Right cardiac atrium (tissue), 5 donors: ENCODE measurements at regions not wholly inside any gene's neighbourhood (a gene's known extent, or its start where the extent isn't known, plus 50 kb on each side); places are given as distances from the start of the nearest gene placed in this dataset.

Experiments
- ATAC-seq, 2 donors: fragments of 200-7000 bp; cut with Tn5 transposase; one replicate each; pipeline versions ENCODE4 v1.8.0 to v1.9.1; 2020; ENCODE audit warnings: moderate library complexity in 2 of 2, mild to moderate bottlenecking in 1 of 2
- DNase-seq, 3 donors: peaks; one replicate each; pipeline ENCODE4 v3.0.0-alpha.2; 2020
- H3K27ac ChIP-seq: one replicate; pipeline ENCODE4 v1.5.1; 2013; ENCODE audit warnings: mild to moderate bottlenecking, low read length, control low read depth, moderate library complexity
- H3K27me3 ChIP-seq: one replicate; pipeline ENCODE4 v1.6.1; 2013; ENCODE audit not compliant: control insufficient read depth, insufficient read depth
- H3K4me1 ChIP-seq: one replicate; pipeline ENCODE4 v1.6.1; 2013; ENCODE audit warnings: low read length; ENCODE audit not compliant: control insufficient read depth, insufficient read depth
- H3K4me3 ChIP-seq: one replicate; pipeline ENCODE4 v1.5.1; 2013; ENCODE audit warnings: low read length, control low read depth
- H3K9me3 ChIP-seq: one replicate; pipeline ENCODE4 v1.6.1; 2013; ENCODE audit warnings: low read length; ENCODE audit not compliant: control insufficient read depth
- WGBS: extraction: QIAGEN DNeasy Blood & Tissue Kit; methylation state at CpG from one replicate; pipeline ENCODE4 v1.1.7; 2013; 5-methylcytosine and 5-hydroxymethylcytosine counted together
- intact Hi-C, 4 donors: fragments of 100-400 bp; cut with DNase I; formaldehyde crosslinking; loops; one replicate each; pipeline versions ENCODE4 v1.11.0 to v1.14.0; 2022 to 2023
- donor health status: healthy with polysubstance abuse.
- donor health status: DM: no; HTN: yes; CAD: no.
- donor health status: DM: no; HTN: no; CAD: no.
- donor health status: DM: no; HTN: yes; CAD: no; lungs with severe emphysema.
- donor health status: DM: yes; HTN: yes; CAD: no.

DNA sequence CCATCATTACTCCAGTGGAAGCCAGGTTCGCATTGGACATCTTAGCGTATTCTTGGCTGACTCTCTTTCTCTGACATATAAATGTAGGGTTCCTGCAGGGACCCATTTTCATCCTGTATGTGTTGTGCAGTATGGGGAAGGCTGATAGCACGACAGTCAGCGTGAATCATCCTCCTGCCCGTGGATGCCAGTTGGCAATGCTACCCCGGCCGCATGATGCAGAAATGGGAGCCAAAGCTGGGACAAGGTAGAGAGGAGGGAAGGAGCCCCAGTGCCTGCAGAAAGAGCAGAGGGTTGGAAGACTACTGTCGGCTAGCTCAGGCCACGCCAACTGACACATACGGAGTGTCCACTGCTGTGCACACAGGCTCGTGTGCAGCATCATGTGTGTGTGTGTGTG lies 251.6 kb downstream of the SKAP2 start:
- no peaks in the 10 kb centered on the region for H3K9me3 ChIP-seq
- peaks cover 4% of the 10 kb centered on the region for H3K4me1 ChIP-seq
- DNase-seq = peak in 1 of 3 donors; percentile 77
- no peaks in the 10 kb centered on the region for H3K27me3 ChIP-seq
- no peak overlapping the region for H3K27ac ChIP-seq
- intact Hi-C loops = no loop called here
- no peak overlapping the region for H3K4me3 ChIP-seq
- ATAC-seq = peak in 1 of 2 donors; percentile 71
- WGBS = 78% methylated on average over 11 of the region's 11 CpGs

DNA sequence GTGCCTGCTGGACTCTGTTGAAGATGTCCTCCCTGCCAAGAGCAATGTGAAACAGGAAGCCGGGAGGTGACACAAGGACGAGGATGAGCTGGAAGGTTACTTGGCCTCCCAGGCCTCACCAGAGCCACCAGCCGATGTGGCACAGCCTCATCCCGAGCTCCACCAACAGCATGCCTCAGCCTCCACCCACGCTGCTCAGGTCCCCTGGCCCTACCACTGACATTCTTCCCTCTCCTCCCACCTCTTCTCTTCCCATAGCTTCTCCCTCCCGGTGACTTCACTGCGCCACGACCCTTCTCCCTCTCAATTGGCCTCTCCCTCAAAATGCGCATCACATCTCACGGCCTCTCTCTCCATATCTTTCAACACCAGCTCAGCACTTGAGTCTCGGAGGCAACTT lies 249.9 kb downstream of the SKAP2 start:
- intact Hi-C loops = no loop called here
- ATAC-seq (peak; percentile 59 to 69), DNase-seq (peak in 1 of 3 donors; percentile 65)
- H3K4me1 ChIP-seq = peaks cover 4% of the 10 kb centered on the region
- no peaks in the 10 kb centered on the region for H3K27me3 ChIP-seq
- peak overlapping the region; percentile 13 for H3K27ac ChIP-seq
- 43% methylated on average over 11 of the region's 11 CpGs for WGBS
- H3K4me3 ChIP-seq = no peak overlapping the region
- H3K9me3 ChIP-seq = no peaks in the 10 kb centered on the region

DNA sequence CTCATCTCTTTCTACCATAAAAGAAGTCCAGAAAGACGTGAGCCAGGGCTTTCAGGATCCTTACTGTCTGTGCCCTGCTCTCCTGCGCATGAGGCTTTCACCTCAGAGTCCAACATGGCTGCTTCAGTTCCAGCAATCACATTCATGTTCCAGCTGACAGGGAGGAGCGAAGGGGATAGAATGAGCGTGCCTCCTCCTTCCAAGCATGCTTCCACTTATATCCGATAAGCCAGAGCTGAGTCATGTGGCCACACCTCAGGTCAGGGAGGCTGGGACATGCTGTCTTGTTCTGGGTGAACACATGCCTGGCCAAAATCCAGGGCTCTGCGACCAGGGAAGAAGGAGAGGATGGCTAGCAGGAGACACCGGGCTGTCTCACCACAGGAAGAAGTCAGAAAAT lies 248.2 kb downstream of the SKAP2 start:
- intact Hi-C loops = no loop called here
- Histone ChIP-seq H3K9me3 (no peaks in the 10 kb centered on the region), H3K4me1 (peaks cover 4% of the 10 kb centered on the region), H3K27me3 (no peaks in the 10 kb centered on the region), H3K4me3 (no peak overlapping the region), H3K27ac (no peak overlapping the region)
- ATAC-seq (no peak), DNase-seq (peak in 1 of 3 donors; percentile 60)
- WGBS = 83% methylated on average over 7 of the region's 7 CpGs

DNA sequence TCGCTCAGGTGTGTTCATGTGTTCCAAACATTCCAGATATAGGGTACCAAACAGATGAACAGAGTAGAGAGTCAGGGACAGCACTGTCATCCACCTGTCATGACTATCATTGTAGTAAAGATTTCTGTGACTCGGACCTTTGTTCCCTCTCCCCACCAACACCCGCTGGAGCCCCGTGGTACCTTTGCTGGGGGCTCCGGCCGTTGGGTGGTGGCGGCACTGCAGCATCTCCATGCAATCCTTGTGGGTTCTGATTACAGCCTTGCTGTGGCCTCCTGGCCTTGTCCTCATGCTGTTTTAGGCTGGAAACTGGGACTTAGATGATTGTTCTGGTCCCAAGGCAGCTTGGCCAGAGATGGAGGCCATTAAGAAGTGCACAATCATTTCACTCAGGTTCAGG lies 247.3 kb downstream of the SKAP2 start:
- DNase-seq (peak in 1 of 3 donors; percentile 13), ATAC-seq (no peak)
- Histone ChIP-seq H3K27me3 (no peaks in the 10 kb centered on the region), H3K4me1 (peaks cover 4% of the 10 kb centered on the region), H3K27ac (no peak overlapping the region), H3K9me3 (no peaks in the 10 kb centered on the region), H3K4me3 (no peak overlapping the region)
- 93% methylated on average over 7 of the region's 7 CpGs for WGBS
- intact Hi-C loops = no loop called here
